MCF 10A (cell line): ENCODE measurements at regions not wholly inside any gene's neighbourhood (a gene's known extent, or its start where the extent isn't known, plus 50 kb on each side); places are given as distances from the start of the nearest gene placed in this dataset.

Experiments used
- BruUV-seq: library from RNA; stranded (reverse); fragments of 400-500 nt; replicated peaks from 2 replicates; lab custom pipeline; 2021; lab: Mats Ljungman, UMichigan
- CTCF ChIA-PET: fragments of 300-600 bp; sonication (Branson Sonifier 250); formaldehyde crosslinking; extraction: SDS; loops from one replicate; lab custom pipeline; 2021; ENCODE audit warnings: antibody characterized with exemption, inconsistent platforms; lab: Yijun Ruan, JAX
- POLR2A ChIA-PET: fragments of 300-600, 350-650 bp; sonication (Branson Sonifier 250); formaldehyde crosslinking; extraction: SDS; loops from one replicate; lab custom pipeline; 2020; ENCODE audit warnings: antibody characterized with exemption, inconsistent platforms; lab: Yijun Ruan, JAX
- DNase-seq: peaks from one replicate; pipeline ENCODE4 v3.0.0-alpha.2; 2018; ENCODE audit not compliant: unreplicated experiment
- H3K27ac Mint-ChIP-seq: one replicate; pipeline ENCODE4 v1.8.0; 2022; ENCODE audit warnings: mild to moderate bottlenecking, low read depth, mixed read lengths; ENCODE audit not compliant: unreplicated experiment
- H3K27me3 Mint-ChIP-seq: one replicate; pipeline ENCODE4 v1.8.0; 2022; ENCODE audit warnings: mixed read lengths; ENCODE audit not compliant: insufficient read depth, unreplicated experiment
- H3K36me3 Mint-ChIP-seq: one replicate; pipeline ENCODE4 v1.8.0; 2022; ENCODE audit warnings: mild to moderate bottlenecking, moderate library complexity, mixed read lengths; ENCODE audit not compliant: insufficient read depth, unreplicated experiment
- H3K4me1 Mint-ChIP-seq: one replicate; pipeline ENCODE4 v1.8.0; 2022; ENCODE audit warnings: mixed read lengths; ENCODE audit not compliant: insufficient read depth, unreplicated experiment
- H3K4me3 Mint-ChIP-seq: one replicate; pipeline ENCODE4 v1.8.0; 2022; ENCODE audit warnings: mild to moderate bottlenecking, moderate library complexity, mixed read lengths; ENCODE audit not compliant: unreplicated experiment
- H3K9me3 Mint-ChIP-seq: one replicate; pipeline ENCODE4 v1.8.0; 2022; ENCODE audit warnings: mixed read lengths; ENCODE audit not compliant: unreplicated experiment
- intact Hi-C: fragments of 100-400 bp; cut with micrococcal nuclease; formaldehyde crosslinking; loops from 2 replicates; pipeline ENCODE4 v1.14.1; 2022
- TF ChIP-seq, protein P1 (sequence below): fragments of 200-600 bp; IDR thresholded peaks from one replicate; pipeline ENCODE4 v1.8.0; 2022; ENCODE audit warnings: antibody characterized with exemption, mild to moderate bottlenecking; ENCODE audit not compliant: unreplicated experiment

- intact Hi-C loops = no loop called here
- TF ChIP-seq, protein P1, sequence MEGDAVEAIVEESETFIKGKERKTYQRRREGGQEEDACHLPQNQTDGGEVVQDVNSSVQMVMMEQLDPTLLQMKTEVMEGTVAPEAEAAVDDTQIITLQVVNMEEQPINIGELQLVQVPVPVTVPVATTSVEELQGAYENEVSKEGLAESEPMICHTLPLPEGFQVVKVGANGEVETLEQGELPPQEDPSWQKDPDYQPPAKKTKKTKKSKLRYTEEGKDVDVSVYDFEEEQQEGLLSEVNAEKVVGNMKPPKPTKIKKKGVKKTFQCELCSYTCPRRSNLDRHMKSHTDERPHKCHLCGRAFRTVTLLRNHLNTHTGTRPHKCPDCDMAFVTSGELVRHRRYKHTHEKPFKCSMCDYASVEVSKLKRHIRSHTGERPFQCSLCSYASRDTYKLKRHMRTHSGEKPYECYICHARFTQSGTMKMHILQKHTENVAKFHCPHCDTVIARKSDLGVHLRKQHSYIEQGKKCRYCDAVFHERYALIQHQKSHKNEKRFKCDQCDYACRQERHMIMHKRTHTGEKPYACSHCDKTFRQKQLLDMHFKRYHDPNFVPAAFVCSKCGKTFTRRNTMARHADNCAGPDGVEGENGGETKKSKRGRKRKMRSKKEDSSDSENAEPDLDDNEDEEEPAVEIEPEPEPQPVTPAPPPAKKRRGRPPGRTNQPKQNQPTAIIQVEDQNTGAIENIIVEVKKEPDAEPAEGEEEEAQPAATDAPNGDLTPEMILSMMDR = no peak
- POLR2A ChIA-PET = no interaction called here
- H3K9me3 Mint-ChIP-seq = no peaks in the 10 kb centered on the region
- peaks cover 6% of the 10 kb centered on the region for H3K4me1 Mint-ChIP-seq
- BruUV-seq = no TSS peak
- CTCF ChIA-PET = interaction anchor here (0.6 to 16.9 kb wide), 9 partner anchors 8 to 369 kb away, joined by 3 to 612 read pairs (median 7); no protein-coding TSS in a partner anchor
- no peak for DNase-seq
- no peak overlapping the region for H3K27ac Mint-ChIP-seq
- H3K27me3 Mint-ChIP-seq = no peaks in the 10 kb centered on the region
- H3K4me3 Mint-ChIP-seq = no peak overlapping the region
- H3K36me3 Mint-ChIP-seq = no peaks in the 10 kb centered on the region
These were observed 169.0 kb upstream of the PKDCC start for GRCh38 chr2:41878716-41879234.

- H3K9me3 Mint-ChIP-seq = no peaks in the 10 kb centered on the region
These were observed 168.4 kb upstream of the PKDCC start for GRCh38 chr2:41879235-41879916.

GRCh38 chr2:41880561-41881243, 167.1 kb upstream of the PKDCC start:
- no peak for DNase-seq
- intact Hi-C loops = no loop called here
- TF ChIP-seq, protein P1 = no peak
- no peaks in the 10 kb centered on the region for H3K36me3 Mint-ChIP-seq
- H3K27ac Mint-ChIP-seq = no peak overlapping the region
- no peaks in the 10 kb centered on the region for H3K27me3 Mint-ChIP-seq
- ChIA-PET CTCF (interaction anchor here (0.6 to 16.9 kb wide), 5 partner anchors 10 to 356 kb away, joined by 3 to 612 read pairs (median 11); no protein-coding TSS in a partner anchor), POLR2A (interaction anchor here (1.0 kb wide), 1 partner anchor 7 kb away, joined by 3 read pairs; no protein-coding TSS in a partner anchor)
- H3K4me3 Mint-ChIP-seq = no peak overlapping the region
- H3K9me3 Mint-ChIP-seq = no peaks in the 10 kb centered on the region
- H3K4me1 Mint-ChIP-seq = peaks cover 6% of the 10 kb centered on the region
- BruUV-seq = no TSS peak

More at GRCh38 chr2:41879235-41879916, 168.4 kb upstream of the PKDCC start:
- Mint-ChIP-seq H3K4me3 (no peak overlapping the region), H3K27me3 (no peaks in the 10 kb centered on the region), H3K36me3 (no peaks in the 10 kb centered on the region), H3K4me1 (peaks cover 6% of the 10 kb centered on the region), H3K27ac (no peak overlapping the region)
- intact Hi-C loops = no loop called here
- TF ChIP-seq, protein P1 = no peak
- ChIA-PET POLR2A (interaction anchor here (1.0 kb wide), 1 partner anchor 9 kb away, joined by 3 read pairs; no protein-coding TSS in a partner anchor), CTCF (interaction anchor here (0.6 to 16.9 kb wide), 5 partner anchors 9 to 207 kb away, joined by 4 to 612 read pairs (median 11); no protein-coding TSS in a partner anchor)
- no peak for DNase-seq
- no TSS peak for BruUV-seq

DNA sequence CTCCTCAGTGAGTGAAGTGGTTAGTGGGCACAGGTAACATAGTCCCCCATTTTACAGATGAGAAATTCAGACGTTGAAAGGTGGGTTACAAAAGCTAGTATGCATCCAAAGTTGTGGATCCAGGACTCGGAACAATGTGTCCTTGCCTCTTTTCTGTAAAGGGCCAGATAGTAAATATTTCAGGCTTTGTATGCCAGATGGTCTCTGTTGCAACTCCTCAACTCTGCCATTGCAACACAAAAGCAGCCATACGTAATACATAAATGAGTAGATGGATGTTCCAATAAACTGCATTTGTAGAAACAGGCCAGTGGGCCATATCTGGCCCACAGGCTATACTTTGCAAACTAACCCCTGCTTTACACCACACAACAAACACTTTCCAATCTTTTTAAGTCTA, 166.6 kb upstream of the PKDCC start:
- no peaks in the 10 kb centered on the region for H3K36me3 Mint-ChIP-seq
- H3K9me3 Mint-ChIP-seq = no peaks in the 10 kb centered on the region
- no peaks in the 10 kb centered on the region for H3K27me3 Mint-ChIP-seq
- ChIA-PET CTCF (interaction anchor here (2.3 to 16.9 kb wide), 2 partner anchors 11 to 205 kb away, joined by 22 to 612 read pairs; no protein-coding TSS in a partner anchor), POLR2A (interaction anchor here (0.6 kb wide), 1 partner anchor 200 kb away, joined by 3 read pairs; no protein-coding TSS in a partner anchor)
- TF ChIP-seq, protein P1 = no peak
- no peak overlapping the region for H3K27ac Mint-ChIP-seq
- intact Hi-C loops = no loop called here
- peak; percentile 46 for DNase-seq
- H3K4me3 Mint-ChIP-seq = no peak overlapping the region
- peaks cover 6% of the 10 kb centered on the region for H3K4me1 Mint-ChIP-seq
- BruUV-seq = no TSS peak
